ENCODE measurements at regions not wholly inside any gene's neighbourhood (a gene's known extent, or its start where the extent isn't known, plus 50 kb on each side); places are given as distances from the start of the nearest gene placed in this dataset.
"Not testable (repeated sequence)": the region's sequence is repeated elsewhere in the genome, so short reads cannot be mapped to it uniquely, and the experiment has no call there.

- TF ChIP-seq CTCF (IDR thresholded peaks at IDR 0.05; ENCODE audit: low read depth, low read length, missing input control); MAX (IDR thresholded peaks at IDR 0.05); SP1 (IDR thresholded peaks at IDR 0.05); REST (IDR thresholded peaks at IDR 0.05); TAF1 (conservative IDR thresholded peaks at IDR 0.05); JUND (IDR thresholded peaks at IDR 0.05); FOXA1 (IDR thresholded peaks at IDR 0.05); RXRA (IDR thresholded peaks at IDR 0.05); RAD21 (IDR thresholded peaks at IDR 0.05): not testable (repeated sequence)
These were observed 62.3 kb upstream of the LRCH1 start for GRCh38 chr13:46490713-46491112.
